Activated CD4-positive, CD25-positive, alpha-beta regulatory T cell treated with anti-CD3 and anti-CD28 coated beads, Interleukin-2, amount 50 U/mL, for 16 hours (primary cell): ENCODE measurements at regions not wholly inside any gene's neighbourhood (a gene's known extent, or its start where the extent isn't known, plus 50 kb on each side); places are given as distances from the start of the nearest gene placed in this dataset.
"Not testable (repeated sequence)": the region's sequence is repeated elsewhere in the genome, so short reads cannot be mapped to it uniquely, and the experiment has no call there.

Source experiments
- DNase-seq: peaks from one replicate; pipeline ENCODE4 v3.0.0-alpha.2; 2020; ENCODE audit warnings: low read depth, low spot score

GRCh38 chr21:28181730-28182129 lies 810.9 kb downstream of the LTN1 start:
- DNase-seq = no peak

GRCh38 chr21:28179136-28179535 lies 813.5 kb downstream of the LTN1 start:
- no peak for DNase-seq

- no peak for DNase-seq
Observed at GRCh38 chr21:28177124-28177523, 815.6 kb downstream of the LTN1 start.

GRCh38 chr21:28174701-28175100 lies 818.0 kb downstream of the LTN1 start:
- no peak for DNase-seq

- no peak for DNase-seq
Observed at GRCh38 chr21:28174006-28174405, 818.7 kb downstream of the LTN1 start.

- no peak for DNase-seq
Observed at GRCh38 chr21:28172376-28172775, 820.3 kb downstream of the LTN1 start.

- DNase-seq = no peak
Observed at GRCh38 chr21:28167366-28167765, 825.3 kb downstream of the LTN1 start.

- DNase-seq = not testable (repeated sequence)
Observed at GRCh38 chr21:28164519-28164918, 828.2 kb downstream of the LTN1 start.

GRCh38 chr21:28162052-28162451 lies 830.6 kb downstream of the LTN1 start:
- not testable (repeated sequence) for DNase-seq

GRCh38 chr21:28160378-28160777 lies 832.3 kb downstream of the LTN1 start:
- no peak for DNase-seq

GRCh38 chr21:28159396-28159795 lies 833.3 kb downstream of the LTN1 start:
- DNase-seq = no peak

GRCh38 chr21:28156590-28156989 lies 836.1 kb downstream of the LTN1 start:
- no peak for DNase-seq

GRCh38 chr21:28154121-28154520 lies 838.6 kb downstream of the LTN1 start:
- no peak for DNase-seq

GRCh38 chr21:28152732-28153131 lies 839.9 kb downstream of the LTN1 start:
- DNase-seq = no peak

GRCh38 chr21:28151758-28152157 lies 840.9 kb downstream of the LTN1 start:
- no peak for DNase-seq

- DNase-seq = no peak
Observed at GRCh38 chr21:28150778-28151177, 841.9 kb downstream of the LTN1 start.

GRCh38 chr21:28148400-28149064 lies 844.1 kb downstream of the LTN1 start:
- DNase-seq = no peak

GRCh38 chr21:28144653-28145052 lies 848.0 kb downstream of the LTN1 start:
- DNase-seq = no peak

GRCh38 chr21:28144089-28144488 lies 848.6 kb downstream of the LTN1 start:
- no peak for DNase-seq

GRCh38 chr21:28142697-28143096 lies 850.0 kb downstream of the LTN1 start:
- no peak for DNase-seq

GRCh38 chr21:28138272-28138671 lies 854.4 kb downstream of the LTN1 start:
- DNase-seq = no peak

- no peak for DNase-seq
Observed at GRCh38 chr21:28136656-28137255, 855.9 kb downstream of the LTN1 start.

- no peak for DNase-seq
Observed at GRCh38 chr21:28135646-28136045, 857.0 kb downstream of the LTN1 start.

GRCh38 chr21:28133116-28133515 lies 859.6 kb downstream of the LTN1 start:
- no peak for DNase-seq
